Type B pancreatic cell (in vitro differentiated cells): ENCODE measurements at regions not wholly inside any gene's neighbourhood (a gene's known extent, or its start where the extent isn't known, plus 50 kb on each side); places are given as distances from the start of the nearest gene placed in this dataset.
"Not testable (repeated sequence)": the region's sequence is repeated elsewhere in the genome, so short reads cannot be mapped to it uniquely, and the experiment has no call there.

Experiments
- DNase-seq: peaks from one replicate; pipeline ENCODE4 v3.0.0; 2021; ENCODE audit warnings: mixed read lengths; ENCODE audit not compliant: unreplicated experiment; ENCODE audit errors: extremely low spot score
- H3K27ac Mint-ChIP-seq: 2 replicates; pipeline ENCODE4 v1.8.0; 2021; ENCODE audit warnings: mild to moderate bottlenecking, mixed read lengths
- H3K27me3 Mint-ChIP-seq: 2 replicates; pipeline ENCODE4 v1.8.0; 2021; ENCODE audit warnings: mixed read lengths
- H3K36me3 Mint-ChIP-seq: 2 replicates; pipeline ENCODE4 v1.8.0; 2021; ENCODE audit warnings: mixed read lengths
- H3K4me1 Mint-ChIP-seq: one replicate; pipeline ENCODE4 v1.8.0; 2021; ENCODE audit warnings: mixed read lengths; ENCODE audit not compliant: unreplicated experiment
- H3K4me3 Mint-ChIP-seq: 2 replicates; pipeline ENCODE4 v1.8.0; 2021; ENCODE audit warnings: mild to moderate bottlenecking, mixed read lengths
- H3K9me3 Mint-ChIP-seq: 2 replicates; pipeline ENCODE4 v1.8.0; 2021; ENCODE audit warnings: mixed read lengths
- CTCF ChIP-seq: fragments of 200-600 bp; sonication (generic); conservative IDR thresholded peaks from 2 replicates; pipeline ENCODE4 v1.5.0; 2021; ENCODE audit warnings: antibody characterized with exemption, mild to moderate bottlenecking

- H3K36me3 Mint-ChIP-seq: no peaks in the 10 kb centered on the region
- no peaks in the 10 kb centered on the region for H3K27me3 Mint-ChIP-seq
- no peak overlapping the region for H3K27ac Mint-ChIP-seq
- no peaks in the 10 kb centered on the region for H3K9me3 Mint-ChIP-seq
- no peak for DNase-seq
- TF ChIP-seq CTCF: no peak
- H3K4me1 Mint-ChIP-seq: no peaks in the 10 kb centered on the region
- H3K4me3 Mint-ChIP-seq: no peak overlapping the region
Measured at GRCh38 chr6:86045038-86045437, 402.4 kb upstream of the SYNCRIP start.

GRCh38 chr6:86042214-86042613 lies 399.5 kb upstream of the SYNCRIP start:
- Mint-ChIP-seq H3K36me3 (no peaks in the 10 kb centered on the region), H3K9me3 (no peaks in the 10 kb centered on the region), H3K27ac (no peak overlapping the region), H3K4me1 (no peaks in the 10 kb centered on the region), H3K4me3 (no peak overlapping the region), H3K27me3 (no peaks in the 10 kb centered on the region)
- no peak for DNase-seq
- no peak for TF ChIP-seq CTCF

- TF ChIP-seq CTCF: no peak
- Mint-ChIP-seq H3K4me3 (no peak overlapping the region), H3K27ac (no peak overlapping the region), H3K4me1 (no peaks in the 10 kb centered on the region), H3K36me3 (no peaks in the 10 kb centered on the region), H3K9me3 (peaks cover 5% of the 10 kb centered on the region), H3K27me3 (peaks cover 2% of the 10 kb centered on the region)
- DNase-seq: no peak
Measured at GRCh38 chr6:86031713-86032112, 389.0 kb upstream of the SYNCRIP start.

GRCh38 chr6:86030875-86031274 lies 388.2 kb upstream of the SYNCRIP start:
- TF ChIP-seq CTCF: no peak
- H3K9me3 Mint-ChIP-seq: peaks cover 5% of the 10 kb centered on the region
- no peak for DNase-seq
- H3K4me1 Mint-ChIP-seq: no peaks in the 10 kb centered on the region
- H3K27me3 Mint-ChIP-seq: peaks cover 2% of the 10 kb centered on the region
- H3K4me3 Mint-ChIP-seq: no peak overlapping the region
- no peaks in the 10 kb centered on the region for H3K36me3 Mint-ChIP-seq
- H3K27ac Mint-ChIP-seq: no peak overlapping the region

DNA sequence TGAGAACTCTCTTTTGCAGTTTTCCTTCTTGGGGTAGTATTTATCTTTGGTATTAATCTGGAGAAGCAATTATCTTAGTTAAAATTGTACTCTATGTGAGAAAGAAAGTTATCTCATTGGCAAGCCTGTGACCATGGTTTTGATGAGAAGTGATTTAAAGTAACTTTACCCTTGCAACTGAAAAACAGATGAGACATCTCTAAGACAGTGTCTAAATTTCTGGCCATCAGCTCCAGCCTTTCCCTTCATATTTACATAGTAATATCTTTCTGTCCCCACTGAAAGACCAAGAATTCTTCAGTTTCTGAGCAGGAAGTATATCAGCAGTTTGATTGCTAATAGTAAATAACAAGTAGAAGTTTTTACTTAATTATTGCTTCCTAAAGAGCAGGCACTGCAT lies 386.1 kb upstream of the SYNCRIP start:
- Mint-ChIP-seq H3K4me1 (no peaks in the 10 kb centered on the region), H3K36me3 (no peaks in the 10 kb centered on the region), H3K4me3 (no peak overlapping the region), H3K9me3 (no peaks in the 10 kb centered on the region), H3K27me3 (peaks cover 2% of the 10 kb centered on the region), H3K27ac (no peak overlapping the region)
- DNase-seq: no peak
- no peak for TF ChIP-seq CTCF

GRCh38 chr6:86026890-86027289 lies 384.2 kb upstream of the SYNCRIP start:
- DNase-seq, H3K9me3 Mint-ChIP-seq, H3K4me3 Mint-ChIP-seq, H3K4me1 Mint-ChIP-seq, H3K36me3 Mint-ChIP-seq, H3K27ac Mint-ChIP-seq, H3K27me3 Mint-ChIP-seq: not testable (repeated sequence)
